Testis (tissue), 2 donors: ENCODE measurements at regions not wholly inside any gene's neighbourhood (a gene's known extent, or its start where the extent isn't known, plus 50 kb on each side); places are given as distances from the start of the nearest gene placed in this dataset.

ENCODE experiments used
- DNase-seq: peaks from one replicate; pipeline ENCODE4 v3.0.0-alpha.2; 2019
- H3K27ac ChIP-seq, 2 donors: fragments of 200-600 bp; sonication (generic); one replicate each; pipeline ENCODE4 v1.5.1; 2019
- H3K27me3 ChIP-seq: fragments of 200-600 bp; sonication (generic); one replicate; pipeline ENCODE4 v1.5.1; 2019
- H3K36me3 ChIP-seq: fragments of 200-600 bp; sonication (generic); one replicate; pipeline ENCODE4 v1.5.1; 2017; ENCODE audit warnings: low read depth; ENCODE audit errors: missing control alignments
- H3K4me1 ChIP-seq: fragments of 200-600 bp; sonication (generic); one replicate; pipeline ENCODE4 v1.5.1; 2019
- H3K4me3 ChIP-seq, 2 donors: fragments of 200-600 bp; sonication (generic); one replicate each; pipeline ENCODE4 v1.5.1; 2017 to 2019
- H3K9me3 ChIP-seq: fragments of 200-600 bp; sonication (generic); one replicate; pipeline ENCODE4 v1.5.1; 2017
- POLR2A ChIP-seq: fragments of 450-650 bp; IDR thresholded peaks from one replicate; pipeline ENCODE4 v1.6.1; 2017; ENCODE audit warnings: antibody characterized with exemption, mild to moderate bottlenecking, moderate library complexity
- WGBS, 2 donors: methylation state at CpG; one replicate each; pipeline ENCODE4 v1.1.5; 2018; 5-methylcytosine and 5-hydroxymethylcytosine counted together
- intact Hi-C: fragments of 100-400 bp; cut with DNase I; formaldehyde crosslinking; loops from one replicate; pipeline ENCODE4 v1.15.1; 2023; ENCODE audit warnings: low total_unique reads
- TF ChIP-seq, protein P1 (sequence below), 3 experiments: fragments of 450-650 bp in 2 of 3; fragments of 200-600 bp in 1 of 3; sonication (generic) in 1 of 3; IDR thresholded peaks; one replicate each; pipeline ENCODE4 v1.5.1; 2016 to 2019; ENCODE audit warnings: antibody characterized with exemption in 3 of 3, mild to moderate bottlenecking in 2 of 3, moderate library complexity in 1 of 3

DNA sequence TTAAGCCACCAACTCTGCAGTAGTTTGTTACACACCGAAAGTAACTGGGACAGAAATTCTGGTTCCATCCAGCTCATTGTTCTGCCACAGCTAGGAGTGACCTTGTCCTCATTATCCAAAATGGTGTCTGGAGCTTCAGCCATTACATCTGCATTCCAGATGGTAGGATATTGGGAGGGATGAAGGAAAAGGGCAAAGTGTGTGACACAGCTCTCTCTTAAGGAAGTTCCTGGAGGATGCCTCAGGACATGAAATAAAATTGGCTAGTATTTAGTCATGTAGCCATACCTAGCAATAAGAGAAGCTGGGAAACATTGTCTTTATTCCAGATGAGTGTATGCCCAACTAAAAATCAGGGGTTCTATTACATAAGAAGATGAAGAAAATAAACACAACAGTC is 262.0 kb downstream of the BCOR start:
- intact Hi-C loops, result no loop called here
- H3K4me3 ChIP-seq, result no peak overlapping the region
- no peak overlapping the region for H3K27ac ChIP-seq
- 92% methylated on average over 1 of the region's 1 CpG; no CpG with 5 or more reads in 1 of the 2 donors for WGBS, 2 donors
- H3K36me3 ChIP-seq, result no peaks in the 10 kb centered on the region
- TF ChIP-seq, protein P1, sequence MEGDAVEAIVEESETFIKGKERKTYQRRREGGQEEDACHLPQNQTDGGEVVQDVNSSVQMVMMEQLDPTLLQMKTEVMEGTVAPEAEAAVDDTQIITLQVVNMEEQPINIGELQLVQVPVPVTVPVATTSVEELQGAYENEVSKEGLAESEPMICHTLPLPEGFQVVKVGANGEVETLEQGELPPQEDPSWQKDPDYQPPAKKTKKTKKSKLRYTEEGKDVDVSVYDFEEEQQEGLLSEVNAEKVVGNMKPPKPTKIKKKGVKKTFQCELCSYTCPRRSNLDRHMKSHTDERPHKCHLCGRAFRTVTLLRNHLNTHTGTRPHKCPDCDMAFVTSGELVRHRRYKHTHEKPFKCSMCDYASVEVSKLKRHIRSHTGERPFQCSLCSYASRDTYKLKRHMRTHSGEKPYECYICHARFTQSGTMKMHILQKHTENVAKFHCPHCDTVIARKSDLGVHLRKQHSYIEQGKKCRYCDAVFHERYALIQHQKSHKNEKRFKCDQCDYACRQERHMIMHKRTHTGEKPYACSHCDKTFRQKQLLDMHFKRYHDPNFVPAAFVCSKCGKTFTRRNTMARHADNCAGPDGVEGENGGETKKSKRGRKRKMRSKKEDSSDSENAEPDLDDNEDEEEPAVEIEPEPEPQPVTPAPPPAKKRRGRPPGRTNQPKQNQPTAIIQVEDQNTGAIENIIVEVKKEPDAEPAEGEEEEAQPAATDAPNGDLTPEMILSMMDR (IDR thresholded peaks at IDR 0.05), result no peak
- no peak for DNase-seq
- H3K9me3 ChIP-seq, result no peaks in the 10 kb centered on the region
- H3K27me3 ChIP-seq, result no peaks in the 10 kb centered on the region
- H3K4me1 ChIP-seq, result no peaks in the 10 kb centered on the region

DNA sequence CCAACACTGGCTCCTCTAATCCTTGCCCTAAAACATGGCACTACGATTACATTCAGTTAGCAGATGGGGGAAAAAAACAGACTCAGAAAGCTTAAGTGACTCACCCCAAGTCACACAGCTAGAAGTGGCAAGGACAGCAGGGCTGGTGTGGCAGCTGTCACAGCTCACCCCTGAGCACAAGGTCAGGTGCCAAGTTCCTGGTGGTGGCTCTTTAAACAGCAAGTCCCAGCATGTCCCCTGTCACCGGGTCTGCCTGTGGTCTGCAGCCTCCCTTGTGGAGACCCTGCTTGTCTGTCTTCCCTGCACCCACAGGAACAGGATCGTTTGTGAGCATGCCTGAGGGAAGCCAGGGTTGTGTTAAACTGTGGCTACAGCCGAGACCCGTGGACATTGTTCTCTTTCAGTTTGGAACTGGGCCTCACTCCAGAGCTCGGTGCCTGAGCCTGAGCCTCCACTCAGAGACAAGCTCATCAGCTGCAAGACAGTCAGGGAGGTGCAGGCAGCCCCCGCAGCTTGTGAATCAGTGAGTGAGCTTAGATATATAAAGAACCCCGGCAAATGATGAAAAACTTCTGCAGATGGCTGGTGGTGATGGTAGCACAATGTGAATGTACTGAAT is 260.8 kb downstream of the BCOR start:
- Histone ChIP-seq H3K27ac (no peak overlapping the region), H3K4me3 (no peak overlapping the region), H3K27me3 (no peaks in the 10 kb centered on the region), H3K36me3 (no peaks in the 10 kb centered on the region), H3K9me3 (no peaks in the 10 kb centered on the region), H3K4me1 (no peaks in the 10 kb centered on the region)
- DNase-seq, result no peak
- 68 to 90% methylated on average over 4 to 8 of the region's 8 CpGs for WGBS, 2 donors
- intact Hi-C loops, result no loop called here
- TF ChIP-seq, protein P1 (IDR thresholded peaks at IDR 0.05), result no peak
- TF ChIP-seq POLR2A, result no peak

DNA sequence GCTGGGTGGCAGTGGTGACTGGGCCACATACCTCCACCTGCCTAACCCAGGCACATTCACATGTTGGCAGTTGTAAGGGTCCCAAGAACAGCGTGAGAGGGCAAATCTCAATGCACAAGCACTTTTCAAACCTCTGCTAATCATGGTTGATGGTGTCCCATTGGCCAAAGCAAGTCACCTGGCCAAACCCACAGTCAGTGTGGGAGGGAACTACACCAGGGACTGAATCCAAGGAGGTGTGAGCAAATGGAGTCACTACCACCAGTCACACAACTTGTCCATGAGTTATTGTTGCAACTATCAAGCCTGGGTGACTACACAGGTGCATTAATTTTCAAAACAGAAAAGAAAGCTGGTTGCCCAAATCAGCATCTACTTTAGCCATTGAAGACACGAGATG is 260.1 kb downstream of the BCOR start:
- no peaks in the 10 kb centered on the region for H3K4me1 ChIP-seq
- no peaks in the 10 kb centered on the region for H3K27me3 ChIP-seq
- H3K27ac ChIP-seq, result no peak overlapping the region
- 95% methylated on average over 2 of the region's 2 CpGs; no CpG with 5 or more reads in 1 of the 2 donors for WGBS, 2 donors
- TF ChIP-seq, protein P1 (IDR thresholded peaks at IDR 0.05), result no peak
- TF ChIP-seq POLR2A, result no peak
- no peaks in the 10 kb centered on the region for H3K36me3 ChIP-seq
- H3K4me3 ChIP-seq, result no peak overlapping the region
- no peaks in the 10 kb centered on the region for H3K9me3 ChIP-seq
- DNase-seq, result no peak
- intact Hi-C loops, result no loop called here

GRCh38 chrX:39839371-39839770 is 258.4 kb downstream of the BCOR start:
- no peak for DNase-seq
- Histone ChIP-seq H3K36me3 (no peaks in the 10 kb centered on the region), H3K27ac (no peak overlapping the region), H3K4me1 (no peaks in the 10 kb centered on the region), H3K9me3 (no peaks in the 10 kb centered on the region), H3K4me3 (no peak overlapping the region), H3K27me3 (no peaks in the 10 kb centered on the region)
- no peak for TF ChIP-seq POLR2A
- intact Hi-C loops, result no loop called here
- 89 to 96% methylated on average over 6 of the region's 6 CpGs for WGBS, 2 donors

DNA sequence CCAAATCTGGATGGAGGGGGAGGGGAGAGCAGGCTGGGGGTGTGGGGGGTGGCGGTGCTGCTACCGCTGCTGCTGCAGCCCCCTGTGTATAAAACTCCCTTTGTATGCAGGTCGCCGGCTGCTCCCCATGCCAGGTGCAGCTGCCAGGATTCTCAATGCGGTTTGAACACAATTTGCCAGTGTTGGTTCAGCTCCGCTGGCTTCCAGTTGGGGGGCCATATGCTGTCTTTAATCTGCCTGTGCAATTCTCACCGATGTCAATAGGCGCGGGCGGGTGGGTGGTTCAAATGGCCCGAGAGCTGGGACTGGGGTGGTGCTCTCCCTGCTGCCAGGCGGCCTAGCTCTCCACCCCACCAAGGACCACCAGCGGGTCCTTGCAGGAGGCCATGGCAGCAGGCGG is 257.6 kb downstream of the BCOR start:
- TF ChIP-seq, protein P1 (IDR thresholded peaks at IDR 0.05), result no peak
- TF ChIP-seq POLR2A, result no peak
- no peaks in the 10 kb centered on the region for H3K4me1 ChIP-seq
- no peaks in the 10 kb centered on the region for H3K36me3 ChIP-seq
- no peaks in the 10 kb centered on the region for H3K9me3 ChIP-seq
- H3K27ac ChIP-seq, result no peak overlapping the region
- H3K4me3 ChIP-seq, result no peak overlapping the region
- DNase-seq, result no peak
- intact Hi-C loops, result no loop called here
- H3K27me3 ChIP-seq, result no peaks in the 10 kb centered on the region
- WGBS, 2 donors, result 96 to 100% methylated on average over 1 to 4 of the region's 14 CpGs
